ENCODE measurements at regions not wholly inside any gene's neighbourhood (a gene's known extent, or its start where the extent isn't known, plus 50 kb on each side); places are given as distances from the start of the nearest gene placed in this dataset.

- TF ChIP-seq CTCF (IDR thresholded peaks at IDR 0.05), result no peak
- TF ChIP-seq ZFX (IDR thresholded peaks at IDR 0.05; ENCODE audit: borderline replicate concordance), result no peak
Observed at GRCh38 chr11:86176165-86176884, 68.2 kb upstream of the EED start.

Data from 22Rv1 (cell line).